Endodermal cell (in vitro differentiated cells): ENCODE measurements at regions not wholly inside any gene's neighbourhood (a gene's known extent, or its start where the extent isn't known, plus 50 kb on each side); places are given as distances from the start of the nearest gene placed in this dataset.

Experiments used
- DNase-seq: peaks from one replicate; pipeline ENCODE4 v3.0.0-alpha.2; 2017
- H3K27ac ChIP-seq: 2 replicates; pipeline ENCODE4 v1.5.1; 2013; ENCODE audit warnings: mild to moderate bottlenecking, low read depth, low read length, moderate library complexity
- H3K27me3 ChIP-seq: 2 replicates; pipeline ENCODE4 v1.6.1; 2013; ENCODE audit warnings: mild to moderate bottlenecking, low read length, moderate library complexity; ENCODE audit not compliant: insufficient read depth, control insufficient read depth, poor library complexity, severe bottlenecking
- H3K36me3 ChIP-seq: 2 replicates; pipeline ENCODE4 v1.7.0; 2013; ENCODE audit warnings: mild to moderate bottlenecking, low read length, moderate library complexity; ENCODE audit not compliant: control insufficient read depth, insufficient read depth
- H3K4me1 ChIP-seq: one replicate; pipeline ENCODE4 v1.7.0; 2013; ENCODE audit warnings: low read length; ENCODE audit not compliant: control insufficient read depth, insufficient read depth
- H3K4me3 ChIP-seq: 2 replicates; pipeline ENCODE4 v1.5.1; 2013; ENCODE audit warnings: mild to moderate bottlenecking, low read length, moderate library complexity
- H3K9ac ChIP-seq: 2 replicates; pipeline ENCODE4 v1.6.1; 2013; ENCODE audit warnings: mild to moderate bottlenecking, low read length, moderate library complexity; ENCODE audit not compliant: poor library complexity, severe bottlenecking; ENCODE audit errors: extremely low read depth
- H3K9me3 ChIP-seq: 2 replicates; pipeline ENCODE4 v1.6.1; 2013; ENCODE audit warnings: mild to moderate bottlenecking, low read length, moderate library complexity; ENCODE audit not compliant: control insufficient read depth
- H3K27ac Mint-ChIP-seq: 2 replicates; pipeline ENCODE4 v1.8.0; 2020; ENCODE audit warnings: mixed read lengths
- H3K27me3 Mint-ChIP-seq: 2 replicates; pipeline ENCODE4 v1.8.0; 2021; ENCODE audit warnings: mild to moderate bottlenecking, mixed read lengths; ENCODE audit not compliant: insufficient read depth
- H3K36me3 Mint-ChIP-seq: 2 replicates; pipeline ENCODE4 v1.8.0; 2020; ENCODE audit warnings: low read depth, mixed read lengths
- H3K4me1 Mint-ChIP-seq: 2 replicates; pipeline ENCODE4 v1.8.0; 2020; ENCODE audit warnings: mixed read lengths
- H3K4me3 Mint-ChIP-seq: 2 replicates; pipeline ENCODE4 v1.8.0; 2020; ENCODE audit warnings: mild to moderate bottlenecking, moderate library complexity, mixed read lengths
- H3K9me3 Mint-ChIP-seq: 2 replicates; pipeline ENCODE4 v1.8.0; 2020; ENCODE audit warnings: mild to moderate bottlenecking, mixed read lengths
- whole genome bisulfite sequencing, 2 experiments: methylation state at CpG; one replicate each; pipeline versions ENCODE4 v1.1.5 to v1.1.7; 2013; ENCODE audit warnings: missing lambda C conversion rate in 2 of 2, mixed read lengths in 1 of 2; ENCODE audit not compliant: insufficient coverage in 1 of 2, insufficient read length in 1 of 2; 5-methylcytosine and 5-hydroxymethylcytosine counted together
- TF ChIP-seq, protein P1 (sequence below): fragments of 200-600 bp; sonication (generic); conservative IDR thresholded peaks from 2 replicates; pipeline ENCODE4 v1.5.0; 2021; ENCODE audit warnings: antibody characterized with exemption, mild to moderate bottlenecking

DNA sequence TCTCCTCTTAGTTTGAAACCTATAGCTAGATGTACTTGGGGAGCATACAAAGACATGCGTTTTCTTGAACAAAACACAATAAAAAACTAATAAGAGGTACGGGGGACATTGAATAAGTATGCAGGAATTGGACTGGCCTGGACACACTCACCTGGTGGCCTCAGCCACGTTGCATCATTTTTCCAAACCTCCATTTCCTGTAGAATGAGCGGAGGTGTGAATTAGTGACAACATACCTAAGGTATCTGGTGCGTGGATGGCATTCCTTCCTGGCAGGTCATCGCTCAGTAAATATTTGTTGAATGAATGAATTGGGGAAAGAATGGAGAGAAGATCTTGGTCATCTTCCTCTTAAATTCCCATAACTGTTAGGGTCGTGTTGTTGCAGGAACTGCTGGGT lies 103.2 kb upstream of the CTBP2 start:
- H3K27ac Mint-ChIP-seq, result peak overlapping the region; percentile 81

GRCh38 chr10:125262920-125263319 lies 102.6 kb upstream of the CTBP2 start:
- Mint-ChIP-seq H3K27ac (peak overlapping the region; percentile 81), H3K9me3 (no peaks in the 10 kb centered on the region), H3K27me3 (peaks cover 2% of the 10 kb centered on the region), H3K36me3 (no peaks in the 10 kb centered on the region), H3K4me1 (peaks cover 16% of the 10 kb centered on the region), H3K4me3 (no peak overlapping the region)
- Histone ChIP-seq H3K27ac (no peak overlapping the region), H3K36me3 (no peaks in the 10 kb centered on the region), H3K9ac (no peak overlapping the region), H3K4me3 (no peak overlapping the region), H3K4me1 (no peaks in the 10 kb centered on the region), H3K9me3 (no peaks in the 10 kb centered on the region), H3K27me3 (no peaks in the 10 kb centered on the region)
- no peak for DNase-seq
- 90 to 100% methylated on average over 3 to 6 of the region's 6 CpGs for WGBS, 2 experiments
- TF ChIP-seq, protein P1, sequence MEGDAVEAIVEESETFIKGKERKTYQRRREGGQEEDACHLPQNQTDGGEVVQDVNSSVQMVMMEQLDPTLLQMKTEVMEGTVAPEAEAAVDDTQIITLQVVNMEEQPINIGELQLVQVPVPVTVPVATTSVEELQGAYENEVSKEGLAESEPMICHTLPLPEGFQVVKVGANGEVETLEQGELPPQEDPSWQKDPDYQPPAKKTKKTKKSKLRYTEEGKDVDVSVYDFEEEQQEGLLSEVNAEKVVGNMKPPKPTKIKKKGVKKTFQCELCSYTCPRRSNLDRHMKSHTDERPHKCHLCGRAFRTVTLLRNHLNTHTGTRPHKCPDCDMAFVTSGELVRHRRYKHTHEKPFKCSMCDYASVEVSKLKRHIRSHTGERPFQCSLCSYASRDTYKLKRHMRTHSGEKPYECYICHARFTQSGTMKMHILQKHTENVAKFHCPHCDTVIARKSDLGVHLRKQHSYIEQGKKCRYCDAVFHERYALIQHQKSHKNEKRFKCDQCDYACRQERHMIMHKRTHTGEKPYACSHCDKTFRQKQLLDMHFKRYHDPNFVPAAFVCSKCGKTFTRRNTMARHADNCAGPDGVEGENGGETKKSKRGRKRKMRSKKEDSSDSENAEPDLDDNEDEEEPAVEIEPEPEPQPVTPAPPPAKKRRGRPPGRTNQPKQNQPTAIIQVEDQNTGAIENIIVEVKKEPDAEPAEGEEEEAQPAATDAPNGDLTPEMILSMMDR, result no peak

More for the DNA sequence above, 103.2 kb upstream of the CTBP2 start:
- TF ChIP-seq, protein P1, result no peak
- no peaks in the 10 kb centered on the region for H3K9me3 ChIP-seq
- Mint-ChIP-seq H3K4me3 (no peak overlapping the region), H3K36me3 (no peaks in the 10 kb centered on the region), H3K4me1 (peaks cover 13% of the 10 kb centered on the region), H3K27me3 (peaks cover 2% of the 10 kb centered on the region), H3K9me3 (no peaks in the 10 kb centered on the region)
- DNase-seq, result peak; percentile 75
- H3K9ac ChIP-seq, result peak overlapping the region; percentile 14
- no peak overlapping the region for H3K4me3 ChIP-seq
- H3K36me3 ChIP-seq, result no peaks in the 10 kb centered on the region
- H3K27ac ChIP-seq, result no peak overlapping the region
- H3K4me1 ChIP-seq, result no peaks in the 10 kb centered on the region
- no peaks in the 10 kb centered on the region for H3K27me3 ChIP-seq
- 72 to 88% methylated on average over 5 to 7 of the region's 7 CpGs for WGBS, 2 experiments

DNA sequence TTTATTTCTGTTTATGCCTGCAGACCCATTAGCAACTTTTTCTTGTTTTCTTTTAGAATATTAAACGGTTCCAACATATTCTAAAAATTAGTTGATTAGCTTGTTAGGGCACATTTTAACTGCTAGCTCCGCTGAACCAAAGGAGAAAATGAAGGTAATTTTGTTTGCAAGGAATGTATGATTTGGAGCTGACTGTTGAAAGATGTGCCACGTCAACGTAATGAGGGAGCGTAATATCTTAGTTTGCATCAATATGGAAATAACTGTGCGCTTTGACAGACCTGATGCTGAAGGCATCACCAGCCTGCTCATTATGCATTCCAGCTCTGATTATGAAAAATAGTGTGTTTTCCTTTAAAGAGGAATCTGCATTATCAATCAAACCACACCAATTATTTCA lies 102.0 kb upstream of the CTBP2 start:
- H3K9ac ChIP-seq, result no peak overlapping the region
- H3K27ac Mint-ChIP-seq, result no peak overlapping the region
- no peaks in the 10 kb centered on the region for H3K36me3 ChIP-seq
- WGBS, 2 experiments, result 90 to 91% methylated on average over 5 to 6 of the region's 6 CpGs
- no peak overlapping the region for H3K4me3 ChIP-seq
- TF ChIP-seq, protein P1, result no peak
- no peak overlapping the region for H3K4me3 Mint-ChIP-seq
- H3K4me1 Mint-ChIP-seq, result peaks cover 16% of the 10 kb centered on the region
- H3K9me3 Mint-ChIP-seq, result no peaks in the 10 kb centered on the region
- H3K9me3 ChIP-seq, result no peaks in the 10 kb centered on the region
- H3K27ac ChIP-seq, result no peak overlapping the region
- peak; percentile 1 for DNase-seq
- H3K36me3 Mint-ChIP-seq, result no peaks in the 10 kb centered on the region
- no peaks in the 10 kb centered on the region for H3K27me3 ChIP-seq
- no peaks in the 10 kb centered on the region for H3K4me1 ChIP-seq
- H3K27me3 Mint-ChIP-seq, result peaks cover 2% of the 10 kb centered on the region
